Trophoblast cell (in vitro differentiated cells and primary cell): ENCODE measurements at regions not wholly inside any gene's neighbourhood (a gene's known extent, or its start where the extent isn't known, plus 50 kb on each side); places are given as distances from the start of the nearest gene placed in this dataset.

ENCODE experiments used
- DNase-seq, 2 donors: peaks; one replicate each; pipeline ENCODE4 v3.0.0-alpha.2; 2016
- H2AFZ ChIP-seq: 2 replicates; pipeline ENCODE4 v1.6.1; 2013; ENCODE audit warnings: low read length, moderate library complexity, mild to moderate bottlenecking; ENCODE audit not compliant: insufficient read depth, poor library complexity
- H2AK5ac ChIP-seq: 2 replicates; pipeline ENCODE4 v1.6.1; 2013; ENCODE audit warnings: mild to moderate bottlenecking, low read length
- H2BK120ac ChIP-seq: 2 replicates; pipeline ENCODE4 v1.6.1; 2013; ENCODE audit warnings: low read length, mild to moderate bottlenecking, moderate library complexity; ENCODE audit not compliant: insufficient read depth, poor library complexity
- H2BK12ac ChIP-seq: 2 replicates; pipeline ENCODE4 v1.6.1; 2013; ENCODE audit warnings: mild to moderate bottlenecking, low read length, moderate library complexity
- H2BK5ac ChIP-seq: 2 replicates; pipeline ENCODE4 v1.6.1; 2013; ENCODE audit warnings: low read length, low read depth, moderate library complexity, mild to moderate bottlenecking; ENCODE audit not compliant: poor library complexity
- H3K14ac ChIP-seq: 2 replicates; pipeline ENCODE4 v1.6.1; 2013; ENCODE audit warnings: mild to moderate bottlenecking, low read length
- H3K18ac ChIP-seq: 2 replicates; pipeline ENCODE4 v1.6.1; 2013; ENCODE audit warnings: mild to moderate bottlenecking, low read length
- H3K23ac ChIP-seq: 2 replicates; pipeline ENCODE4 v1.6.1; 2013; ENCODE audit warnings: low read length
- H3K27ac ChIP-seq: 2 replicates; pipeline ENCODE4 v1.5.1; 2013; ENCODE audit warnings: low read depth, mild to moderate bottlenecking, inconsistent platforms, low read length, moderate library complexity
- H3K27me3 ChIP-seq: 2 replicates; pipeline ENCODE4 v1.6.1; 2013; ENCODE audit warnings: inconsistent platforms, mild to moderate bottlenecking, low read length, moderate library complexity; ENCODE audit not compliant: insufficient read depth
- H3K36me3 ChIP-seq, 2 experiments: 1 replicate in 1 of 2; 2 replicates in 1 of 2; pipeline ENCODE4 v1.6.1; 2013; ENCODE audit warnings: low read length in 2 of 2, mild to moderate bottlenecking in 2 of 2, moderate library complexity in 1 of 2; ENCODE audit not compliant: insufficient read depth in 2 of 2, control insufficient read depth in 1 of 2
- H3K4ac ChIP-seq: 2 replicates; pipeline ENCODE4 v1.6.1; 2013; ENCODE audit warnings: low read depth, mild to moderate bottlenecking, low read length, moderate library complexity
- H3K4me1 ChIP-seq, 2 experiments: 1 replicate in 1 of 2; 2 replicates in 1 of 2; pipeline ENCODE4 v1.6.1; 2013; ENCODE audit warnings: low read length in 2 of 2, mild to moderate bottlenecking in 2 of 2, moderate library complexity in 1 of 2; ENCODE audit not compliant: insufficient read depth in 2 of 2, control insufficient read depth in 1 of 2
- H3K4me2 ChIP-seq: 2 replicates; pipeline ENCODE4 v1.6.1; 2013; ENCODE audit warnings: inconsistent platforms, mild to moderate bottlenecking, low read length, moderate library complexity
- H3K4me3 ChIP-seq: 2 replicates; pipeline ENCODE4 v1.5.1; 2013; ENCODE audit warnings: mild to moderate bottlenecking, low read depth, low read length, inconsistent platforms
- H3K79me1 ChIP-seq: one replicate; pipeline ENCODE4 v1.6.1; 2013; ENCODE audit warnings: low read length
- H3K79me2 ChIP-seq: 2 replicates; pipeline ENCODE4 v1.6.1; 2013; ENCODE audit warnings: low read length, mild to moderate bottlenecking; ENCODE audit not compliant: control insufficient read depth, insufficient read depth, poor library complexity
- H3K9ac ChIP-seq: 2 replicates; pipeline ENCODE4 v1.6.1; 2013; ENCODE audit warnings: mild to moderate bottlenecking, low read length
- H3K9me3 ChIP-seq: 2 replicates; pipeline ENCODE4 v1.6.1; 2013; ENCODE audit warnings: low read depth, mild to moderate bottlenecking, control low read depth, inconsistent platforms, low read length; ENCODE audit not compliant: insufficient read depth
- H4K12ac ChIP-seq: 2 replicates; pipeline ENCODE4 v1.6.1; 2013; ENCODE audit warnings: low read depth, mild to moderate bottlenecking, low read length, moderate library complexity
- H4K8ac ChIP-seq: 2 replicates; pipeline ENCODE4 v1.6.1; 2013; ENCODE audit warnings: low read depth, mild to moderate bottlenecking, low read length, moderate library complexity
- H4K91ac ChIP-seq: one replicate; pipeline ENCODE4 v1.6.1; 2013; ENCODE audit warnings: low read depth, mild to moderate bottlenecking, low read length, moderate library complexity
- WGBS: extraction: QIAGEN DNeasy Blood & Tissue Kit; methylation state at CpG from one replicate; pipeline ENCODE4 v1.1.7; 2013; ENCODE audit warnings: missing lambda C conversion rate; ENCODE audit not compliant: insufficient read length, insufficient coverage; ENCODE audit errors: extremely low coverage; 5-methylcytosine and 5-hydroxymethylcytosine counted together

DNA sequence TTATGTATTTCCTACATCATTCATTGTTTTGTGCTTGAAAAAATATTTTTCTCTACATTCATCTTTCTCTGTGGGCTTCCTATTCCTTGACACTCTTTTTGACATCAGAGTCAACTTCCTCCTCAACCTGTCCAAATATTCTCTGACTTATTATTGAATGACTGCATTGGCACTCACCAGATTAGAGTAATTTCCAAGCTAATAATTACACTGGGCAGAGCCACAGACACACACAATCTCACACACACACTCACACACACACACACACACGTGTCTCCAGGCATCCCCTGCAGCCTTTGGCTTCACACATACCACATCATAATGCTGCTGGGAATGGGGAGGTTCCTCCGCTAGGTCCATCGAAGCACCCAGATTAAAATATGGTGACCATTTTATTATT lies 184.5 kb downstream of the SYK start:
- H2BK5ac ChIP-seq, result no peak overlapping the region
- WGBS, result no CpG with 5 or more reads among the region's 3 CpGs
- H4K8ac ChIP-seq, result no peak overlapping the region
- no peak overlapping the region for H4K91ac ChIP-seq
- peaks cover 0 to 7% of the 10 kb centered on the region in 2 experiments for H3K4me1 ChIP-seq
- H2AFZ ChIP-seq, result no peak overlapping the region
- H3K36me3 ChIP-seq, result no peaks in the 10 kb centered on the region
- no peak overlapping the region for H3K9ac ChIP-seq
- no peaks in the 10 kb centered on the region for H3K27me3 ChIP-seq
- peak overlapping the region; percentile 94 for H2BK12ac ChIP-seq
- H3K4me2 ChIP-seq, result no peak overlapping the region
- DNase-seq, result no peak
- no peaks in the 10 kb centered on the region for H3K79me2 ChIP-seq
- no peak overlapping the region for H3K18ac ChIP-seq
- H3K14ac ChIP-seq, result no peak overlapping the region
- no peaks in the 10 kb centered on the region for H3K9me3 ChIP-seq
- H3K27ac ChIP-seq, result no peak overlapping the region
- no peak overlapping the region for H4K12ac ChIP-seq
- H3K23ac ChIP-seq, result no peak overlapping the region
- no peak overlapping the region for H2AK5ac ChIP-seq
- peak overlapping the region; percentile 36 for H2BK120ac ChIP-seq
- H3K4me3 ChIP-seq, result no peak overlapping the region
- H3K4ac ChIP-seq, result no peak overlapping the region
- H3K79me1 ChIP-seq, result no peaks in the 10 kb centered on the region

DNA sequence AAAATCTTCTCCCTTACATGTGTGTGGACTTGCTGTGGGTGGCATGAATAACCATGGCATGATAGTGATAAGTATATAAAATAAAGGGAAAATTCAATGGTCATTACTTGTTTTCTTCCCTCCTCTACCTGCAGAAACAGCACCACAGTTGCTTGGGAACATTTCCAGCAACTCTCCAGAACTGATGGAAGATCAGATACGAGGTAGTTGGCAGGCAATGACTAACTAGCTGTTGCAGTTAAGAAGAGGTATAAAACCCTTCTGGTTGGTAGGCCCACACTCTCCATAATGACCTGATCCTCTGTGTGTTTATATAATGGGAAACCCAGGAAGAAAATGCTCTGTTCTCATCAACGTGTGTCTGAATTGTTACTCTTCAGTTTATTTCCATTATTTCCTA lies 185.9 kb downstream of the SYK start:
- no peaks in the 10 kb centered on the region for H3K27me3 ChIP-seq
- no peak overlapping the region for H2BK120ac ChIP-seq
- no peaks in the 10 kb centered on the region for H3K36me3 ChIP-seq
- H4K12ac ChIP-seq, result no peak overlapping the region
- no peak overlapping the region for H3K14ac ChIP-seq
- no peak overlapping the region for H3K9ac ChIP-seq
- H3K4me2 ChIP-seq, result no peak overlapping the region
- H2AK5ac ChIP-seq, result no peak overlapping the region
- no peak overlapping the region for H4K8ac ChIP-seq
- H3K4me1 ChIP-seq, result peaks cover 4 to 15% of the 10 kb centered on the region in 2 experiments
- no peak overlapping the region for H3K27ac ChIP-seq
- no peak overlapping the region for H3K18ac ChIP-seq
- no peak overlapping the region for H3K4me3 ChIP-seq
- no peak overlapping the region for H2BK5ac ChIP-seq
- H2BK12ac ChIP-seq, result no peak overlapping the region
- H3K23ac ChIP-seq, result no peak overlapping the region
- no CpG with 5 or more reads among the region's 2 CpGs for WGBS
- DNase-seq, result peak in 1 of 2 donors; percentile 12
- H3K9me3 ChIP-seq, result no peaks in the 10 kb centered on the region
- no peak overlapping the region for H3K4ac ChIP-seq
- no peaks in the 10 kb centered on the region for H3K79me2 ChIP-seq
- no peak overlapping the region for H4K91ac ChIP-seq
- no peak overlapping the region for H2AFZ ChIP-seq
- H3K79me1 ChIP-seq, result peaks cover 3% of the 10 kb centered on the region

DNA sequence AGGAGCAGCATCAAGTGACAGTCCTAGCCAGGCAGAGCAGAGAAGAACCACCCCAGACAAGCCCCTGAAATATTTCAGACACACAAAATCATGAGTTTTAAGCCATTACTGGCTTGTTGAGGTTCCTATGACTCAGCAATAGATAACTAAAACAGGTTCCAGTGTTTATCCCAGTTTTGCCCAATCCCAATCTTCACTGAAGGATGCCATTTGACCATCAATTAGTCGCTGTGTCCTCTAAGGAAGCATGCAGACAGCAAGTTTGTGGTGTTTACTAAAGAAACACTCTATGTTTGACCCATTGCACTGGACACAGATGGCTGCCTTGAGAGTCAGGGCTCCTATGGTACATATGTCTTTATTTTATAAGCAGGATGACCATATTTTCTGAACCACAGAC lies 186.7 kb downstream of the SYK start:
- Histone ChIP-seq H2BK12ac (no peak overlapping the region), H2AK5ac (no peak overlapping the region), H3K18ac (no peak overlapping the region), H3K27ac (no peak overlapping the region), H3K14ac (no peak overlapping the region), H3K36me3 (no peaks in the 10 kb centered on the region), H3K4me2 (no peak overlapping the region), H3K27me3 (no peaks in the 10 kb centered on the region), H3K4me3 (no peak overlapping the region), H3K79me1 (peaks cover 3% of the 10 kb centered on the region), H3K23ac (no peak overlapping the region), H4K91ac (no peak overlapping the region), H4K12ac (no peak overlapping the region), H2AFZ (no peak overlapping the region), H2BK5ac (no peak overlapping the region), H3K9me3 (no peaks in the 10 kb centered on the region), H3K4ac (no peak overlapping the region), H2BK120ac (peak overlapping the region; percentile 49), H3K79me2 (no peaks in the 10 kb centered on the region), H4K8ac (no peak overlapping the region), H3K9ac (no peak overlapping the region), H3K4me1 (peaks cover 4 to 15% of the 10 kb centered on the region in 2 experiments)
- DNase-seq, result no peak
- no CpG with 5 or more reads among the region's 1 CpG for WGBS

DNA sequence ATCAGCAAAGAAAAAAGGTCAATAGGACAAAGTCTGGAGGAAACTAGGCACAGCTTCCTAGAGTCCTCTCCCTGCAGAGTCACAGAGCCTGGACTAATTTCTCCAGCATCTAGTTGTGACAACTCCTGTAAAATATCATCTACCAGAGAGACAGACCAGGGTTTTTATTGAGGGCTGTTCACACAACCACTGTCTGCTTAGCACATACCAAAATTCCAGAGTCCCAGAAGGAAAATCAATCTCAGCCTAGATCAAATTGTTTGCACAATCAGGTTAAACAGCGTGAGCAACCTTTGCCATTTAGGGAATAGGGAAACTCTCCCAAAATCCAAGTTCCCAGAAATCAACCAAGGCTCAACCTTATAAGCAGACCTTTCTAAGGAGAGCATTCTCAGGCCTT lies 190.3 kb downstream of the SYK start:
- Histone ChIP-seq H3K36me3 (no peaks in the 10 kb centered on the region), H2BK120ac (no peak overlapping the region), H3K18ac (no peak overlapping the region), H3K23ac (no peak overlapping the region), H3K27me3 (no peaks in the 10 kb centered on the region), H3K4me1 (peaks cover 4 to 11% of the 10 kb centered on the region in 2 experiments), H3K4me2 (no peak overlapping the region), H3K14ac (no peak overlapping the region), H3K27ac (peak overlapping the region; percentile 75), H2AFZ (no peak overlapping the region), H3K9me3 (no peaks in the 10 kb centered on the region), H3K79me2 (no peaks in the 10 kb centered on the region), H4K8ac (no peak overlapping the region), H2AK5ac (no peak overlapping the region), H2BK5ac (no peak overlapping the region), H3K4me3 (no peak overlapping the region), H3K9ac (no peak overlapping the region), H3K4ac (no peak overlapping the region), H2BK12ac (no peak overlapping the region), H3K79me1 (peaks cover 3% of the 10 kb centered on the region), H4K12ac (no peak overlapping the region), H4K91ac (no peak overlapping the region)
- DNase-seq, result peak in 1 of 2 donors; percentile 48
- no CpG with 5 or more reads among the region's 1 CpG for WGBS
